CD4-positive, alpha-beta T cell (primary cell): ENCODE measurements at regions not wholly inside any gene's neighbourhood (a gene's known extent, or its start where the extent isn't known, plus 50 kb on each side); places are given as distances from the start of the nearest gene placed in this dataset.

Source experiments
- ATAC-seq: fragments of 200-7000 bp; cut with Tn5 transposase; one replicate; pipeline ENCODE4 v1.10.0; 2022; ENCODE audit warnings: mild to moderate bottlenecking; ENCODE audit not compliant: poor library complexity
- CTCF ChIA-PET: fragments of 350-600 bp; sonication (Branson Sonifier 250); formaldehyde crosslinking; loops from one replicate; lab custom pipeline; 2021; ENCODE audit warnings: antibody characterized with exemption, inconsistent platforms; lab: Charles Lee
- POLR2A ChIA-PET: fragments of 350-600 bp; sonication (Branson Sonifier 250); formaldehyde crosslinking; loops from one replicate; lab custom pipeline; 2021; ENCODE audit warnings: antibody characterized with exemption, inconsistent platforms; lab: Charles Lee
- DNase-seq, 14 experiments: peaks; one replicate each; pipeline ENCODE4 v3.0.0-alpha.2; 2013 to 2020; ENCODE audit warnings: mixed read lengths in 2 of 14
- H3K27ac ChIP-seq, 2 donors: one replicate each; pipeline versions ENCODE4 v1.5.1 to v1.7.0; 2013; ENCODE audit warnings: low read length in 2 of 2, low read depth in 1 of 2, mild to moderate bottlenecking in 1 of 2
- H3K27me3 ChIP-seq, 2 experiments: 1 replicate in 1 of 2; 2 replicates in 1 of 2; pipeline versions ENCODE4 v1.6.1 to v1.7.0; 2013; ENCODE audit warnings: low read length in 2 of 2, control low read depth in 1 of 2, mild to moderate bottlenecking in 1 of 2, moderate library complexity in 1 of 2; ENCODE audit not compliant: insufficient read depth in 2 of 2, control insufficient read depth in 1 of 2
- H3K36me3 ChIP-seq: one replicate; pipeline ENCODE4 v1.6.1; 2013; ENCODE audit warnings: low read length, control low read depth; ENCODE audit not compliant: insufficient read depth
- H3K4me1 ChIP-seq: one replicate; pipeline ENCODE4 v1.6.1; 2013; ENCODE audit warnings: low read length, control low read depth; ENCODE audit not compliant: insufficient read depth
- H3K4me3 ChIP-seq: one replicate; pipeline ENCODE4 v1.5.1; 2013; ENCODE audit warnings: mild to moderate bottlenecking, low read length, moderate library complexity
- H3K9me3 ChIP-seq, 2 experiments: 1 replicate in 1 of 2; 2 replicates in 1 of 2; pipeline versions ENCODE4 v1.6.1 to v1.7.0; 2013; ENCODE audit warnings: low read length in 2 of 2, mild to moderate bottlenecking in 2 of 2, control low read depth in 1 of 2, moderate library complexity in 1 of 2; ENCODE audit not compliant: control insufficient read depth in 1 of 2, insufficient read depth in 1 of 2
- H3K27ac Mint-ChIP-seq: one replicate; pipeline ENCODE4 v1.8.0; 2020; ENCODE audit warnings: mixed read lengths
- H3K27me3 Mint-ChIP-seq: one replicate; pipeline ENCODE4 v1.8.0; 2021; ENCODE audit warnings: mixed read lengths
- H3K36me3 Mint-ChIP-seq: one replicate; pipeline ENCODE4 v1.8.0; 2021; ENCODE audit warnings: low read depth, mixed read lengths
- H3K4me1 Mint-ChIP-seq: one replicate; pipeline ENCODE4 v1.8.0; 2021; ENCODE audit warnings: low read depth, mixed read lengths
- H3K4me3 Mint-ChIP-seq: one replicate; pipeline ENCODE4 v1.8.0; 2020; ENCODE audit warnings: mild to moderate bottlenecking, mixed read lengths
- H3K9me3 Mint-ChIP-seq: one replicate; pipeline ENCODE4 v1.8.0; 2020; ENCODE audit warnings: mixed read lengths
- CTCF ChIP-seq: fragments of 200-600 bp; IDR thresholded peaks from one replicate; pipeline ENCODE4 v1.8.0; 2022; ENCODE audit warnings: antibody characterized with exemption, mild to moderate bottlenecking
- intact Hi-C, 2 experiments: fragments of 100-400 bp; cut with DNase I in 1 of 2; cut with micrococcal nuclease in 1 of 2; formaldehyde crosslinking; loops; one replicate each; pipeline versions ENCODE4 v1.15.1 to v1.9.0; 2023 to 2025; cut with DNase I, micrococcal nuclease

GRCh38 chr9:116049456-116049855, 104.1 kb upstream of the PAPPA start:
- Histone ChIP-seq H3K27ac (no peak overlapping the region), H3K27me3 (no peaks in the 10 kb centered on the region), H3K36me3 (no peaks in the 10 kb centered on the region), H3K4me3 (no peak overlapping the region), H3K4me1 (no peaks in the 10 kb centered on the region), H3K9me3 (peaks cover 0 to 6% of the 10 kb centered on the region in 2 experiments)
- Mint-ChIP-seq H3K27ac (no peak overlapping the region), H3K4me1 (no peaks in the 10 kb centered on the region), H3K4me3 (no peak overlapping the region), H3K9me3 (peaks cover 6% of the 10 kb centered on the region), H3K27me3 (no peaks in the 10 kb centered on the region), H3K36me3 (no peaks in the 10 kb centered on the region)
- TF ChIP-seq CTCF = no peak
- no peak for ATAC-seq
- intact Hi-C loops = no loop called here
- POLR2A ChIA-PET = no interaction called here
- DNase-seq = no peak
- CTCF ChIA-PET = interaction anchor here (0.9 kb wide), 1 partner anchor 8 kb away, joined by 3 read pairs; no protein-coding TSS in a partner anchor

GRCh38 chr9:116051528-116051927, 102.1 kb upstream of the PAPPA start:
- TF ChIP-seq CTCF = no peak
- Histone ChIP-seq H3K27me3 (no peaks in the 10 kb centered on the region), H3K36me3 (no peaks in the 10 kb centered on the region), H3K4me1 (no peaks in the 10 kb centered on the region), H3K4me3 (no peak overlapping the region), H3K27ac (no peak overlapping the region), H3K9me3 (no peaks in the 10 kb centered on the region)
- H3K27ac Mint-ChIP-seq = no peak overlapping the region
- POLR2A ChIA-PET = no interaction called here
- no peak for DNase-seq
- H3K27me3 Mint-ChIP-seq = no peaks in the 10 kb centered on the region
- no peaks in the 10 kb centered on the region for H3K4me1 Mint-ChIP-seq
- H3K4me3 Mint-ChIP-seq = no peak overlapping the region
- H3K9me3 Mint-ChIP-seq = peaks cover 8% of the 10 kb centered on the region
- H3K36me3 Mint-ChIP-seq = no peaks in the 10 kb centered on the region
- CTCF ChIA-PET = no interaction called here
- intact Hi-C loops = loop anchor here in 1 of 2 experiments (10.0 kb wide), 1 partner anchor 273 kb away; no protein-coding TSS in a partner anchor
- ATAC-seq = no peak

- no peak for TF ChIP-seq CTCF
- POLR2A ChIA-PET = no interaction called here
- H3K4me1 Mint-ChIP-seq = no peaks in the 10 kb centered on the region
Observed at GRCh38 chr9:116055536-116055935, 98.1 kb upstream of the PAPPA start.

More at GRCh38 chr9:116055536-116055935, 98.1 kb upstream of the PAPPA start:
- no peaks in the 10 kb centered on the region for H3K9me3 ChIP-seq
- no peak for DNase-seq
- Mint-ChIP-seq H3K27ac (no peak overlapping the region), H3K27me3 (no peaks in the 10 kb centered on the region), H3K9me3 (peaks cover 6% of the 10 kb centered on the region), H3K4me3 (no peak overlapping the region), H3K36me3 (no peaks in the 10 kb centered on the region)
- CTCF ChIA-PET = interaction anchor here (0.6 kb wide), 1 partner anchor 22 kb away, joined by 3 read pairs; no protein-coding TSS in a partner anchor
- no peaks in the 10 kb centered on the region for H3K36me3 ChIP-seq
- H3K4me1 ChIP-seq = no peaks in the 10 kb centered on the region
- H3K27me3 ChIP-seq = no peaks in the 10 kb centered on the region
- H3K27ac ChIP-seq = no peak overlapping the region
- no peak for ATAC-seq
- intact Hi-C loops = loop anchor here in 1 of 2 experiments (10.0 kb wide), 1 partner anchor 269 kb away; no protein-coding TSS in a partner anchor
- no peak overlapping the region for H3K4me3 ChIP-seq
